GM19468 (cell line): ENCODE measurements at regions not wholly inside any gene's neighbourhood (a gene's known extent, or its start where the extent isn't known, plus 50 kb on each side); places are given as distances from the start of the nearest gene placed in this dataset.

Experiments
- ATAC-seq: cut with Tn5 transposase; IDR thresholded peaks from one replicate; pipeline ENCODE4 v1.9.1; 2021; ENCODE audit warnings: mild to moderate bottlenecking, moderate library complexity, moderate number of reproducible peaks; ENCODE audit not compliant: unreplicated experiment; ENCODE audit errors: extremely low read depth

DNA sequence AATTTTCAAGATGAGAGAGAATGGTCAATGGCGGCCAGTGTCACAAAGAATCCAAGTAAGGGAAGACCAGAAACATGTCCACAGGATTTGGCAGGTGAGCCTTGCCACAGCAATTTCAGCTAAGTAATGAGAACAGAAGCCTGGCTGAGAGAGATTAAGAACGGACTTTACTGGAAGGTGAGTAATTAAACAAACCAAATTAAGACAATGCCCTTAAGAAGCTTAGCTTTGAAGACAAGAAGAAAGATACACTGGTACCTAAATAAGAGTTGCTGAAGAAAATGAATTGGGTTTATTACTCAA lies 145.4 kb upstream of the PLEKHG7 start:
- ATAC-seq, result no peak

DNA sequence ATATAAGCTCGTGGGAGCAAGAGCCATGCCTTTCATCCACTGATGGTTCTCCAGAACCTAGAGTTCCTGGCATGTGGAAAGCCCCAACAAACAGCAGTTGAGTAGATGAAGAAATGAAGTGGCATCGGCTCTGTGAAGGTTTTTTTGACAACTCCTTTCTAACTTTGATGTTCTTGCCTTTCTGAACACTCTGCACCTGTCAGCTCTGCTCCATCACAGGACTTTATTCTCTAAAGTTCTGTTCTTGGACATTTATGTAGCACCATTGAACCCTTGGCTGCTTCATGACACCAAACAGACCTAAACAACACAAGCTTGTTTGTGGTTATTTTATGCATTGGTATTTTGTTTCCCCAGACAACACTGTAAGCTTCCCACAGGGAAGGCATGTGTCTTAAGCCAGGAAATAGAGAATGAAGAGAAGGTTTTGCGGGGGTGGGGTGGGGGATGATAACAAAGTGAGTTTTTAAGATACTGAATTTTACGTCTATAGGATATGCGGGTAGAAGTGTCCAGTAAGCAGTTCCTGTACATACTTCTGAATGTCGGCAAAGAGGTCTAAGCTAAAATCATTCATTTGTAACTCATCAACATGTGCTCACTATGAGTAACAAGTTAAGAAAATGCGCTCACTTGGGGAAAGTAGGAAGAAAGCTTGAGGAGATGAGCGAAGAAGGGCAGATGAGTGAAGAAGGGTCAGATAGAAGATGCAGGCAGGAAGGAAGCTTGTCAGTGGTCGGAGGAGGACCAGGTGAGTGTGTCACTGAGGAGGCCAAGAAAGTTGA lies 146.0 kb upstream of the PLEKHG7 start:
- ATAC-seq, result no peak

- ATAC-seq, result peak; percentile 37
Observed at GRCh38 chr12:92556141-92556540, 146.6 kb upstream of the PLEKHG7 start.

DNA sequence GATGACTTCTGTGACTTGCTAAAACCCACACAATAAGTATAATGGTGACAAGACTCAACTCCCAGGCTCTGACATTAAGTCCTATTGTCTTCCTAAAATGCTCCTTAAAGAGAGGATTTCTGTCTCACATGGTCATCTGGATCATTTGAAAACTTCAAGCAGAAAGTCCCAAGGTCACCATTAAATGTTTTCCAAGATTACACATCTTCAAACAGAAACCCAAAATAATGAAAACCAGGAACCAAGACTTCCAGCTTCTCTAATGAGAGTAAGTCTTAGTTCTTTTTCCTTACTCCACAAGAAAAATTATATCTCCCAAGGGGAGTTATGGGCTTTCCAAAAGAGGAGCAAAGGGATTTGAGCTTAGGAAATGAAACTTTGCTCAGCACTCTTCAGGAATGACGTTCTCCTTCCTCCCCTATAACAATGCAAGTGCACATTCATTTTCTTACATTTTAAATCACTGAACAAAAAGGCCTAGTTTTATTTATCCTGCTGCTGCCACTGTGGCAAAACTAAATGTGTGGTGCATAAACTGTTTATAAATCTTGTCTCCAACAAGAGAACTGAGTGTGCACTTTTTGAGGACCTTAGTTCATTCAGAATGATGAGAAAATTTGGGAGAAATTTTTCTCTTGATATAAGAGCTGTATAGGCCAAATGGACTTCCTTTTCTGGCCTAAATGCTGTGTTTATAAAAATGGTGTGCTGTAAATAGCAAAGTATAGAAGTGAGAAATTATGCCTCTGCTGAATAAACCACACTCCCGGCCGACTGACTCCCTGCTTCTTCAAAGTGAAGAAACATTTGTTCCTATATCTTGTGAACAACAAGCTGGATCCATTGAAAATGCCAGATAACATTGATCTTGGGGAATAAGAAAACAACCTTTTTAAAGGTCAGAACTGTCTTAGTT lies 148.4 kb upstream of the PLEKHG7 start:
- ATAC-seq, result no peak

- ATAC-seq, result no peak
Observed at GRCh38 chr12:92553389-92553788, 149.4 kb upstream of the PLEKHG7 start.

- ATAC-seq, result no peak
Observed at GRCh38 chr12:92552412-92553108, 150.2 kb upstream of the PLEKHG7 start.

GRCh38 chr12:92551853-92552397 lies 150.9 kb upstream of the PLEKHG7 start:
- ATAC-seq, result peak; percentile 39

- ATAC-seq, result no peak
Observed at GRCh38 chr12:92551210-92551609, 151.6 kb upstream of the PLEKHG7 start.

GRCh38 chr12:92550661-92551060 lies 152.1 kb upstream of the PLEKHG7 start:
- ATAC-seq, result no peak

GRCh38 chr12:92550254-92550653 lies 152.5 kb upstream of the PLEKHG7 start:
- ATAC-seq, result no peak

- no peak for ATAC-seq
Observed at GRCh38 chr12:92549516-92549915, 153.3 kb upstream of the PLEKHG7 start.

GRCh38 chr12:92547906-92548305 lies 154.9 kb upstream of the PLEKHG7 start:
- ATAC-seq, result no peak

GRCh38 chr12:92547420-92547819 lies 155.4 kb upstream of the PLEKHG7 start:
- ATAC-seq, result no peak

GRCh38 chr12:92546635-92547348 lies 156.0 kb upstream of the PLEKHG7 start:
- ATAC-seq, result peak; percentile 74

- ATAC-seq, result peak; percentile 5
Observed at GRCh38 chr12:92546259-92546634, 156.5 kb upstream of the PLEKHG7 start.

DNA sequence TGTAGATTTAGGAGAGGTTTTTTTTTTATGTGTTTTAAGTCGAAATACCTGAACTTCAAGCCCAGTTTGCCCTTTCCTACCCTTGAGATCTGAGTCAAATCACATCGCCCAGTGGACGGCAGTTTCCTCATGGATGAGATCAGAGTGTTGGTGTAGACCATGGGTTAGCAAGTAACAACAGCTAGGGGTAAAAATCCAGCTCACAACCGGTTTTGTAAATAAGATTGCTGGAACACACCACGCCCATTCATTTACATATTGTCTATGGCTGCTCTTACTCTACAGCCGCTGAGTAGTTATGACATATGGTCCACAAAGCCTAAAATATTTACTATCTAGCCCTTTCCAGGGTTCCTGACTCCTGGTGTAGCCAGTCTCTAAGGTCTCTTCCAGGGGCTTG lies 158.5 kb upstream of the PLEKHG7 start:
- no peak for ATAC-seq

DNA sequence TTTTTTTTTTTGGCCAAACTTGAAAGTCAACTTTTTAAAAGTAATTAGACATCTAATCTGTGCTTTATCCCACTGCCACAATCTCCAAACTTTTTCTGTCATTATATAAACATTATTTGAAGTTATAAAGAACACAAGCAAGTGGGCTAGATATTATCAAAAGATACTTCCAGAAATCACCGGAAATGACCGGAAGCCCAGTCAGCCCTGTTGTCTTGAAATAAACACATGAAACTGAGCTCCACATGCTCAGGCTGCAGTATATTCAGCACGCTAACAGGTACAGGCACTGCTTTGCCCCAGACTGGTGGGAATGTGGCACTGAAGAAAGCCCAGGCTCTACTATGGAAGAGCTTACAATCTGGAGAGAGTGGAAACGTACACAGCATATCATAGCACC lies 158.9 kb upstream of the PLEKHG7 start:
- no peak for ATAC-seq

DNA sequence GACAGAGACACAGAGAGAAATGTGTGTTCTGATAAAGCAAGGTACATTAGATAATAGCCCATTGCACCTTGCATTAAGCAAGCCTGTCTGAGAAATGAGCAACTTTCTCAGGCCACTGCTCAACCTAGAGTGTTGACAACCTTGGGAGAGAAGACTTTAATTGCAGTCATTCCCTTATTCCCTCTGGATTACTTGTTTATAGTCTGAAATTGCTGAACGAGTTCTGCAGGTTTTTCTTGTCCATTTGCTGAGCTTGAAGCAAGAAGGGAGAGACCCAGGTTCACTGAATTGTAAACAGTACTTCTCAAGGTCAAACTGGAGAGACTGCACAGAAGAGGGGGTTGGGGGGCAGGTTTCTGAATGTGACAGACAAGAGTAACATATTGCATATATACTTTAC lies 159.4 kb upstream of the PLEKHG7 start:
- no peak for ATAC-seq

DNA sequence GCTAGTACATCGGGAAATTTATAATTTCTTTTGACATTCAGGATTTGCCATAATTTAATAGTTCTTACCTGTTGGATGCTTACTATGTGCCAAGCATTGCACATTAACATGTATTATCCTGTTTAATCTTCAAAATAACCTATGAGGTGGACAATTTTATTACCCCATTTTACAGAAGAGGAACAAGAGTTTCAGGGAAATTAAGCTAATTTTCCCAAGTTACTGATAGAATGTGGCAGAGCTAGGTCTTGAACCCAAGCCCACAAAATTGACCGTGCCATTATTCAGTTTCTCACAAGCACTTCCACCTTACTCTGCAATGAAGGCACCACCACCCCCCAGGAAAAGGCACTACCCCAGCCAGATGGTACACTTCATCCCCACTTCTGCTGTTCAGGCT lies 161.1 kb upstream of the PLEKHG7 start:
- no peak for ATAC-seq

GRCh38 chr12:92540782-92541423 lies 161.9 kb upstream of the PLEKHG7 start:
- ATAC-seq, result no peak
